GM18858 (cell line): ENCODE measurements at regions not wholly inside any gene's neighbourhood (a gene's known extent, or its start where the extent isn't known, plus 50 kb on each side); places are given as distances from the start of the nearest gene placed in this dataset.

Experiments
- ATAC-seq: cut with Tn5 transposase; IDR thresholded peaks from one replicate; pipeline ENCODE4 v1.9.1; 2021; ENCODE audit not compliant: unreplicated experiment

DNA sequence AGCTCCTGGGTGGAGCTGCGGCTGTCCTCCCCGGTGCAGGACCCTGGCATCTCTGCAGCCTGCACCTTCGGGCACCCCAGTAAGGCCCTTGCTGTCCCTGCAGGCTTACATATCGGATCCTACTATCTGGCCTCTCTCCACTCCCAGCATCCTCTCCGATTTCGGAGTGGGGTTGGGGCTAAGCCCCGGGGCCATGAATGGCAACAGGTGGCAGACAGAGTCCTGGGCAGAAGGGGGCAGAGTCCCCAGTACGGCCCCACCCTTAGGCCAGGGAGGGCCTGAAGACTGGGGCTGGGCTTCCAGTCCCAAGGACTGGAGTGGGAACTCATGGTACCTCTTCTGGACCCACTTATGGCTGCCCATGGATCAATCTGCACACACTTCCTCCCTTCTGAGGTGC is 180.4 kb upstream of the MC4R start:
- no peak for ATAC-seq

DNA sequence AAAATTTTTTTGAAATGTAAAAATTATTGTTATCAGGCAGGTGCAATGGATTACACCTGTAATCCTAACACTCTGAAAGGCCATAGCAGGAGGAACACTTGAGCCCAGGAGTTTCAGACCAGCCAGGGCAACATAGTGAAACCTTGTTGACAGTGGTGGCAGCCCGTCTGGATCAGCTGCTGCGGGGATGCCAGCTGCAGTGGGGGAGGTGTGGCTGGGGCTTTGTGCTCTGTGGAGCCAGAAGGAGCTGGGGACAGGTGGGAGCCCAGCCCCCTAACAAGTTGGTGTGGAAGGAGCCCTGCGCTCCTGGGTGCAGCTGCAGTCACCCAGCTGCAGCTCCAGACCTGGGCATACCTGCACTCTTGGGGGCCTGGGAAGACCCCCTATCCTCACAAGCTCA is 182.4 kb upstream of the MC4R start:
- no peak for ATAC-seq

DNA sequence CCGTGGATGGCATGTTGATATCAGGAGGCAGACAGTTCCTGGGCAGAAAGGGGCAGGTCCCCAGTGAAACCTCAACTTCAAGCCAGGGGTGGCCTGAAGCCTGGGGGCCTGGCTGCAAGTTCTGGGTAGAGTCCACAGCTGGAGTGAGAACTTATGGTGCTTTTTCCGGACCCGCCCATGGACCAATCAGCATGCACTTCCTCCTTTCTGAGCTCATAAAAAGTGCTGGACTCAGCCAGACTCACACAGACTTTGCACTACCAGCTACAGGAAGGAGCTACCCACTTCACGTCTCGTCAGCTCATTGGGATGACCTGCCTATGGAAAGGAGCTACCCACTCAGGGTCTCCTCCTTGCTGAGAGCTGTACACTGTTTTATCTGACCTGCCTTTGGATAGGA is 183.1 kb upstream of the MC4R start:
- ATAC-seq, result no peak

DNA sequence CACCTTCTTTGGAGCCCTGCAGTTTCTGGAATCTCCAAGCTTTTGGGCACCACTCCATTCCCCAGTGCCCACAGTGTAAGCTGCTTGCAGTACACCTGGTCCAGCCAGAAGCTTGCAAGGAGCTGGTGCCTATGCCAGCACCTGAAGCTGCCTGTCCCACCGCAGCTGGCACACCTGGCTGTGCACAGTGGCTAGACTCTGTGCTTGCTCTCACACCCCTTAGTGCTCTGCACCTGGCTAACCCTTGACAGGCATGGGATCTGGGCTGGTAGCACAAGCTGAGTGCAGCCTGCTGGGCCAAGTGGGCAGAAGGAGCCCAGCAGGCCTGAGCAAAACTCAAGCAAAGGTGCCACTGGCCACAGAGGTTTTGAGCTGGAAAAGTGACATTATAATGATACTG is 183.8 kb upstream of the MC4R start:
- ATAC-seq, result no peak

DNA sequence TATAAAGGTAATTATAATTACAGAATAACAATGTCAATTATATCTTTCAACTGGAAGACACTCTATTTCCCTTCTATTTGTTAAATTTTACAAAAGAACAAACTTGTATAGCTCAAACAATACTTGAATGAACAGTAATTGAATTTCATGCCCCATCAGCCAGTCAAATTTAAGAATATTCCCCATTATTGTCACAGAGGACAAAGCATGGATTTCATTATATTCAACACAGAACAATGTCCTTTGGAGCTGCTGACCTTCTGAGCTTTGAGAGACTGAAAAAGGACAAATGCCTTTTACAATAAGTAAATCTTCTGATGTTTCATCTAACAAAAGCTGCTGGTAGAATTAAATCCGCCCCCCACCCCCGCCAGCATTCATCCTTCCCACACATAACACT is 187.5 kb upstream of the MC4R start:
- ATAC-seq, result no peak

DNA sequence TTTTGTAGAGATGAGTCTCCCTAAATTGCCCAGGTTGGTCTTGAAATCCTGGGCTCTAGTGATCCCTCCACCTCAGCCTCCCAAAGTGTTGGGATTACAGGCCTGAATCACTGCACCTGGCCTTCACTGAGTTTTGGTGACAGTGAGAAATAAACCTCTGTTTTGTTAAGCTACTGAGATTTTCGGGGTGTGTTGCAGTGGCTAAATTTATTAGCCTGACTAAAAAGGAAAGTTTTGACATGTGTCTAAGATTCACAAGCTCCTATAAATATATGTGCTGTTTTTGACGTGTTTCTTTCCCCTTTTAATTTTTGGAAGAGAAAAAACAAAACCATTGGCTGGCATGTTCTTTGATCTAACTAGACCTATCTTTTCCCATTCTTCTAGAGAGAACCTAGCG is 190.5 kb upstream of the MC4R start:
- no peak for ATAC-seq

DNA sequence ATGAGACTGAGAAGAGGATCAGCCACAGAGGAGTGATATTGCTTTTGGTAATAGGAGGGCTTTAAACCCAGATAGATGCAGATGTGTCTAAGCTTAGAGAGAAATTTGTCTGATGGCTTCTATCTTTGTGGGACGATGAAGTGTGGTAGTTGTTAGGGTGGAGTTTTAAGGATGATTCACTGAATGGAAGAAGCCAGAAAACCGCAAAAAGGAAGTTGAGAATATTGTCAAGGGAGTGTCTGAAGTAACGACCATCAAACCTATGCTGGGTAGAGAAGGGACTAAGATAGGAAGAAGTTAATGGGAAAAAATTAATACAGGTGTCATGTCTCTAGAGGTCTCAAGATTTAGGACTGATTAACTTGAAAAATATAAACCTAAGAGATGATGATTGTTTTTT is 195.6 kb upstream of the MC4R start:
- ATAC-seq, result no peak

DNA sequence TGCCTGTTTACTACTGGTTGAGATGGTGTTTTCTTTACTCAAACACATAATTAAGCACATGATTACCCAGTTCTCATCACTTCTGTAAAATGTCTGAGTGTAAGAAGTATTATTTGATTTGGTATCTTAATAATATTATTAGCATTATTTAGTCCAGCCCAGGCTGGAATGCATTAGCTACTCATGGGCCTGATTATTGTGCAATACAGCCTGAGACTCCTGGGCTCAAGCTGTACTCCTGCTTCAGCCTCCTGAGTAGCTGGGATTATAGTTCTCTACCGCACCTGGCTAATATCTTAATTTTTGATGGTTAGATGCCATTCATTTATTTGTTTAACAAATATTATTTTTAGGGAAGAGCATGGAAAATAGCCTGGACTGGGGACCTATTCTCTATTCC is 197.6 kb upstream of the MC4R start:
- no peak for ATAC-seq

DNA sequence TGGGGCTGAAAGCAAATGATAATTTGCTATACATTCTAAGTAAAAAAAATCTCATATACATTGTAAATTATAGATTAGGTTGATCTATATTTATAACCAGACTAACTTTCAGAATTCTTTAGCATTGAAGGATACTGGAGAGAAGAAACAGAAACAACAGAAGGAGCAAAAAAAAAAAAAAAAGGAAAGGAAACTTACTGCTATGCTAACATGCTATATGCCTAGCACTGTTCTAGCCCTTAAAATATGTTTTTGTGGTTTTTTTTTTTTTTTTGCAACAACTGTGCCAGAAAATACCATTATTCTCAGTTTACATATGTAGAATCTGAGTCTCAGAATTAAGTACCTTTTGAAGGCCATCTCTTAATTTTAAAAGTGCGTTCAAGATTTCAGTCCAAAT is 204.9 kb upstream of the MC4R start:
- ATAC-seq, result no peak

DNA sequence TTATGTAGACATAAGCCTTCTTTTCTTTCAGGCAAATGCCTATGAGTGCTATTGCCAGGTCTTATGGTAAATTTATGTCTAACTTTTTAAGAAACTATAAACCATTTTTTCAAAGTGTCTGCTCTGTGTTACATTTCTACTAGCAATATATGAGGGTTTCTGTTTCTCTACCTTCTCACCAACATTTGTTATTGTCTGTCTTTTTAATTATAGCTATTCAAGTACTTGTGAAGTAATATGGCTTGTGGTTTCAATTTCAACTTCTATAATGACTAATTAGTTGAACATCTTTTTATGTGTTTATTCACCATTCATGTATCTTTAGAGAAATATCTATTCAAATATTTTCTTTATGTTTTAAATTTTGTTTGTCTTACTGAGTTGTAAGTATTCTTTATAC is 213.1 kb upstream of the MC4R start:
- no peak for ATAC-seq

DNA sequence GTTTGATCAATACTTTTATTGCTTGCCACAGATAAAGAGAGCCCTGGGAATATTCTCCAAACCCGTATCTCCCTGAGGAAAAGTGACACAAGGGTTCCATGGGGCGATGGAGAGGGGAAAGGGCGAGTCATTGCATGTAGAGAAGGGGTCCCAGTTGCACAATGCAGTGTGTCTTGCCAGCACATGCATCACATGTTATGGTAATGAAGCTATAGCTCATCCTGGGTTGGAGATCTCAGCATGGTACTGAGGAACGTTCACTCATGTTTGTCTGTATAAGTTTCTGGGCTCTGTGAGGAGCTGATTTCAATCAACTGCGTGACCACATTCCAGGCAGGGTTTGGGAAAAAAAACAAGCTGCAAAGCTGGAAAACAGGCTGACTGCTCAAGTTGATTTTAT is 220.7 kb upstream of the MC4R start:
- ATAC-seq, result no peak

DNA sequence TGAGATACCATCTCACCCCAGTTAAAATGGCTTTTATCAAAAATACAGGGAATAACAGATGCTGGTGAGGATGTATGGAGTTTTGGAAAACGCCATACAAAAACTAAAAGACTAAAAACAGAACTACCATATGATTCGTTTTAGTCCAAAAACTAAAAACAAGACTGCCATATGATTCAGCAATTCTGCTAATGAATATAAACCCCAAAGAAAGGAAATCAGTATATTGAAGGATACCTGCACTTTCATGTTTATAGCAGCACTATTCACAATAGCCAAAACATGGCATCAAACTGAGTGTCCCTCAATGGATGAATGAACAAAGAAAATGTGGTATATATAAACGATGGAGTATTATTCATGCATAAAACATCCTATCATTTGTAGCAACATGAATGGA is 224.4 kb upstream of the MC4R start:
- ATAC-seq, result peak; percentile 43

DNA sequence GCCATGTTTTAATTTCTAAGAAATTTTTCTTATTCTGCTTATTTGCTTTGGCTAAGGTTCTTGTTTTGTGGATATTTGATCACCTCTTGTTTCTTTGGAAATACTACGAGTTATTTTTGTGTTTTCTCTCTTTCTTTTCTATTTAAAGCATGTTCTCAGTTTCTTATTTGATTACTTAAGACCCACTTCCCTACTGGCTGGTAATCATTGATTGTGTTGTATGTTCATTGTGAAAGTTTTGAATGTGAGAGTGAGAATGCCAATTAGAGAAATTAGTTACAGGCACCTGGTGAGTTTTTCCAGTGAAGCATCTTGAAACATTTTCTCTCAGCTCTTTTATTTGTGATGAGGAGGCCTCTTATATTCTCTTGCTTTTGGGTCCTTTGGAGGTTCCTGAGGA is 226.7 kb upstream of the MC4R start:
- peak; percentile 90 for ATAC-seq

DNA sequence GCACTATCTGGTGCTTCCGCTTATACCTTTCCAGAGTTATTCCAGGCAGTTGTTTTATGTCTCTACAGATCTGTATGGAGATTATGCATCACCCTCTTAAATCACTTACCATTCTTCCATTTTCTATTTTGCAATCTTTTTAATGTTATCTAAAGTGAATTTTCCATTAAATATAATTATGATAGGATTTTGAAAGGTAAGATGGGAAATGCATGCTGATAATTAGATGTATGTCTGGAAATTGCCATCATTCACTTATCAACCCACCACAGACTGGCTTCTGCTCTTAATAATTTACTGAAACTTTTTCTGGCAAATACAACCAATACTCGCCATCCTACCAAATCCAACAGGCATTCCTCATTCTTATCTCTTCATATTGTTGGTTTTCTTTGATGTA is 227.4 kb upstream of the MC4R start:
- no peak for ATAC-seq

DNA sequence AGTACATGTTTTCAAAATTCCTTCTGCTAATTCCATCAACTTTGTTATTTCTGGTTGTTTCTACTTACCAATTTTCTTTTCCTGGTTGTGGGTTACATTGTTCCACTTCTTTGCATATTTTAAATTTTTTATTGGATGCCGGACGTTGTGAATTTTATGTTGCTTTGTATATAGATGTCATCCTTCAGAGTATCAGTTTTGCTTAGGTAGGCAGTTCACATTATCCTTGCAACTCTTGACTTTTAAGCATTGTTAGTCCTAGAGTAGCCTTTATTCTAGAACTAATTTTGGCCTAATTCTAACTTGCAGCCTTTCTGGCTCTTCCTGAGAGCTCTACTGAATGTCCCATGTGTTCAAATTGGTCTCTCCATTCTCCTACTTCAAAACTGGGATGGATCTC is 228.7 kb upstream of the MC4R start:
- ATAC-seq, result no peak

DNA sequence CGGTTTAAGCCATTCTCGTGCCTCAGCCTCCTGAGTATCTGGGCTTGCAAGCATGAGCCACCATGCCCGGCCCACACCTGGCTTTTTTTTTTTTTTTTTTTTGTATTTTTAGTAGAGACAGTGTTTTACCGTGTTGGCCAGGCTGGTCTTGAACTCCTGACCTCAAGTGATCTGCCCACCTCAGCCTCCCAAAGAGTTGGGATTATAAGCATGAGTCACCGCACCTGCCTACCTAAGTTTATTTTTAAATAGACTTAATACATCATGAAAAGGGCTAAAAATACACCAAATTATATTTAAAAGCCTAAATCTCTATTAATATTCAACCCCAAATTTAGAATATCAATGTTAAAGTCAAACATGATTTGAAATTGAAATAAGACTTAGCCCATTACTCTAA is 250.8 kb upstream of the MC4R start:
- no peak for ATAC-seq

DNA sequence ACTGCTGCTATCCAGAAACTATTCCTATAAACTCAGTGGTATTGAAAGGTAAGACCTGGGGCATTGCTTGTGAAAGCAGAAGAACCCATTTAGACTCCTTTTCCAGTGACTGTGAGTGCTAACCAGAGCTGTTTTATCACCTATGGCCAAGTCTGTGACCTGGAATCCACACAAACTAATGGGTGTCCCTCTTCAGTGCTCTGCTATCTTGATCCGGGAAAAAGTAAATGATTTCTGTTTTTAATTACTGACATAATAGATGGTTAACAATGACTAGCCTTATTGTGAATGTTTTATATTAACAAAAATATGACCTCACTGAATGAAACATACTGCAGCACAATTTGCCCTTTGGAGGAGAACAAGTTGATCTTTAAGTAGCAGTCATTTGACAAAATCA is 251.6 kb upstream of the MC4R start:
- ATAC-seq, result no peak

DNA sequence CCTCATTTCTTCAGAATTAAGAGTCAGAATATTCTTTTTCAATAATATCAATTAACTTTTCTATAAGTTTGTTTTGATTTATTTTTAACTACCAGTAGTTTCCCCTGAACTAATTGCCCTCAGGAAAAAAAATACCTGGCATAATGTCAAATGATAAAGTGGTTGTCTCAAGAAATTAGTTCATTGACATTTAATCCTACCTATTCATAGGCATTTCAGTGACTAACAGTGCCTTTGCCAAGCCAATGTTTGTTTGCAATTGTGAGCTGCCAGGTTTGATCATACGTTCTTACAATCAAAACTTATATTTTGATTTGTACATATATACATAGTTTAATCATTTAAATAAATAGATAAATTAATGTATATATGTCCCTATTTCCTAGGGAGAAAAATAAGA is 267.3 kb upstream of the MC4R start:
- no peak for ATAC-seq

DNA sequence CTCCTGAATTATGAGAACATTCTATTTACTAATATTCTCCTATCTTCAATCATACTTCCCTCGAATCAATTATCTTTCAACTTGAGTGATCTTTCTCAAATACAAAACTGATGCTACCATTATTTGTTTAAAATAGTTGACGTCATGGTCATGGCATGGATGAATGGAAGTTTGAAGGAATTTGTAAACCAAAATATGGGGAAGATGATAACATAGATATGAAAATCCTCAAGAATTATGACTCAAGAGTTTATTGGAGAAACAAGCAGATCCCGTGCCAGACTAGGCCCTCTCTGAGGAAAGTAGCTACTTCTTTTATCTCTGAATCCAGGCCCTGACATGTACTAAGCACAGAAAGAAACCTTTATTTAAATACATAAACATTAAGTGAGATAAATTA is 270.4 kb upstream of the MC4R start:
- ATAC-seq, result no peak

DNA sequence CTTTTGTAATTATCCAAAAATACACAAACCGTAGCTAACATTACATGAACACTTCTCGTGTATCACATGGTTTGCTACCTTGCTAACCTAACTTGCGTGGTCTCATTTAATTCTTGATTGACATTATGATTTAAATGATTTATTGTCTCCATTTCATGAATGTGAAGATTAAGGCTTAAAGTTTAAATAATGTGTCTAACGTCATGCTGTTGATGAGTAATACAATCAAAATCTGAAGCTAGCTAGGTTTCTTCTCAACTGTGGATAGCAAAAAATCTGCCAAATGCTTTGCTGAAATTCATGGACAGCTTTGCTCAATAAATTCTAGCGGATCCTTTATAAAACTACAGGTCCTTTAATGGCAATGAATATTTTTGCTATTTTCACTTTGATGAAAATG is 274.1 kb upstream of the MC4R start:
- no peak for ATAC-seq

DNA sequence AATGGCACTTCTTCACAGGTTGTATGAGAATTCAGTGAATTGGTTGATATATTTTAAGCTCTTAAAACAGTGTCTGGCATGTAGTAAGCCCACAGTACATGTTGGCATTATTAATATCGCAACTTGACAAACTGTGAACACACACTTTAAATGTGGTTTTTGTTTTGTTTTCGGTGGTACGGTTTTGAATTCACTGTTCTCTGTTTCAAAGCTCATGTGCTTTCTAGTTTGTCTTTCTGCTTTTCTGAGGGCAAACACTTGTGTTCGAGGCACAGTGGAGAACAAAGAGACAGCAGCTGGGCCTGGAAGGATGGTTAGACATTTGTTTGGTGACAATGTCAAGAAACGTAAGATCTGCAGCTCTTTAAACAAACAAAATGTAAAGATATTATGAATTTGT is 276.5 kb upstream of the MC4R start:
- ATAC-seq, result peak; percentile 99

DNA sequence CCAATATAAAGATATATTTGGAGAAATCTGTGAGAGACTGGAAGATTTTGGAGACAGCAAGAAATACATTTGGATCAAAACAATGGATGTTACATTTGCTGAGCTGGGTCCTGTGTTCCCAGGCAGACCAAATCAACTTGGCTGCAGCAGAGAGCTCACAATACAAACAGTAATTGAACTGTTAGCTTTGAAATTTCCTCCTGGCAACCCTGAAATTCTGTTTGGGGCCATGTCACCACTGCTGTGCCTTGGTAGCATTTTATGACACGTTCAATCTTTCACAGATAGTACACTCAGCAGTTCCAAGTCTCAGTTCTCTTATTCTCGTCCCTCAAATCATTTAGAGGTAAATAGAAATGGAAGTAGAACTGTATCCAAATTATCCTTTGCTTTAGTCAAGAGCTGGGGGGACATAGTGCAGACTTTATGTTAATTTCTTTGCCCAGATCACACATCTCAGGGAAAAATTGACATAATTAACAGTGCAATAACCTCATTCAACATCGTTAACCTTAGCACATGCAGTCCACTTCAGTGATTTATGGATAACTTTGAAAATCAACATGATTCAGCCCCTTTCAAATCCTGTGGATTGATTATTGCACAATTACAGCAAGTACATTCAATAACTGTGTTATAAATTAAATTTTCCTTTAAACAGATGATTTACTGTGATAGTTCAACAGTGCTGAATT is 277.4 kb upstream of the MC4R start:
- no peak for ATAC-seq

DNA sequence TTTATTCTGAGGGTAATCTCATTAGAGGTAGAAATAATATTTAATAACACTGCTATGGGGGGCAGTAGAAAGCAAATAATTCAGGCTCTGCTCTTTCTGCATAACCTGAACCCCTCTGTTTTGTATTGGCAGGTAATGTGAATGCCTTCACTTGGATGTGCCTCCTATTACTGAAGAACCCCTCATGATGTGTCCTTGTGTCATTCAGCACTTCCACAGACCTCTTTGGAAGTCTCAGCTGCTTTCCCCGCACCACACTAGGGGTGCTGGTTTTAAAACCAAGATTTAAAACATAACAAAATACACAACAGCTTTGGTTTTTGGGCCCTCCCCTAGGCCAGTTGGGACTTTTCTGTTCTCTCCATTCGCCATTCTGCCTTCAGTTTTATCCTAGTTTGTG is 281.7 kb upstream of the MC4R start:
- ATAC-seq, result no peak

DNA sequence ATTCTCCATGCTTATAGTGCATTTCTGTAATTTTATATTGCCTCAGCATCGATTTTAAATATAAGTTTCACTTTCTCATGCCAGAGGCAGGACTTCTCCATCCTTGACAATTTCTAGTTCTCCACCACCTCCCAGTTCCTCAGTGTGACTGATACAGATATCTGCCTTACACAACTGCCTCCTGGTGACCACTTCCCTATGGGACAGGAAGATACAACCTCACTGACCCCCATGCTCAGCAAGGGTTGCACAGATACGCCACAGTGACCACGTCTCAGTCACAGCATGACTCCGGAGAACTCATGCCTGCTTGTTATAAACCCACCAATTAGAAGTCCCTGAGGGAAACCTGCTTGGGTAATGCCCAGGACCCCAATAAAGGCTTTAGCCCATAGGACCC is 284.0 kb upstream of the MC4R start:
- no peak for ATAC-seq
